H9 (cell line): ENCODE measurements at regions not wholly inside any gene's neighbourhood (a gene's known extent, or its start where the extent isn't known, plus 50 kb on each side); places are given as distances from the start of the nearest gene placed in this dataset.

Source experiments
- DNase-seq: peaks from one replicate; pipeline ENCODE4 v3.0.0-alpha.2; 2017
- H2AFZ ChIP-seq: one replicate; pipeline ENCODE4 v1.6.1; 2013; ENCODE audit warnings: mild to moderate bottlenecking, low read length, control low read depth, moderate library complexity
- H2AK5ac ChIP-seq: 2 replicates; pipeline ENCODE4 v1.6.1; 2013; ENCODE audit warnings: low read length, control low read depth, mixed read lengths; ENCODE audit not compliant: insufficient read length
- H2BK120ac ChIP-seq: one replicate; pipeline ENCODE4 v1.6.1; 2013; ENCODE audit warnings: low read depth, mild to moderate bottlenecking, low read length, control low read depth, inconsistent platforms; ENCODE audit not compliant: poor library complexity, severe bottlenecking
- H2BK12ac ChIP-seq: 2 replicates; pipeline ENCODE4 v1.6.1; 2013; ENCODE audit warnings: low read length, control low read depth, mixed read lengths, low read depth; ENCODE audit not compliant: insufficient read length
- H2BK15ac ChIP-seq: 2 replicates; pipeline ENCODE4 v1.6.1; 2013; ENCODE audit warnings: low read depth, low read length, control low read depth
- H2BK20ac ChIP-seq: one replicate; pipeline ENCODE4 v1.6.1; 2013; ENCODE audit warnings: low read depth, mild to moderate bottlenecking, low read length, control low read depth, inconsistent platforms; ENCODE audit not compliant: poor library complexity, severe bottlenecking
- H2BK5ac ChIP-seq: 2 replicates; pipeline ENCODE4 v1.6.1; 2013; ENCODE audit warnings: low read length, control low read depth, mixed read lengths; ENCODE audit not compliant: insufficient read length
- H3K14ac ChIP-seq: 2 replicates; pipeline ENCODE4 v1.6.1; 2013; ENCODE audit warnings: low read length, control low read depth; ENCODE audit not compliant: insufficient read depth
- H3K18ac ChIP-seq: 2 replicates; pipeline ENCODE4 v1.6.1; 2013; ENCODE audit warnings: low read depth, mild to moderate bottlenecking, mixed read lengths, low read length, control low read depth; ENCODE audit not compliant: insufficient read length
- H3K23ac ChIP-seq: 2 replicates; pipeline ENCODE4 v1.6.1; 2013; ENCODE audit warnings: low read length, control low read depth, mixed read lengths, low read depth; ENCODE audit not compliant: insufficient read length
- H3K23me2 ChIP-seq: 2 replicates; pipeline ENCODE4 v1.6.1; 2013; ENCODE audit warnings: low read depth, mild to moderate bottlenecking, mixed read lengths, low read length, control low read depth; ENCODE audit not compliant: insufficient read length, poor library complexity, severe bottlenecking
- H3K27ac ChIP-seq: 2 replicates; pipeline ENCODE4 v1.5.1; 2013; ENCODE audit warnings: low read length, control low read depth, mixed read lengths, low read depth; ENCODE audit not compliant: insufficient read length
- H3K27me3 ChIP-seq: 2 replicates; pipeline ENCODE4 v1.6.1; 2013; ENCODE audit warnings: low read length, control low read depth, inconsistent platforms; ENCODE audit not compliant: insufficient read depth
- H3K4ac ChIP-seq: 2 replicates; pipeline ENCODE4 v1.6.1; 2013; ENCODE audit warnings: low read depth, mild to moderate bottlenecking, control low read depth, inconsistent platforms, low read length, moderate library complexity
- H3K4me1 ChIP-seq: 2 replicates; pipeline ENCODE4 v1.6.1; 2013; ENCODE audit warnings: low read length, control low read depth, inconsistent platforms; ENCODE audit not compliant: insufficient read depth
- H3K4me2 ChIP-seq: 2 replicates; pipeline ENCODE4 v1.6.1; 2013; ENCODE audit warnings: low read length, control low read depth, mixed read lengths; ENCODE audit not compliant: insufficient read length, insufficient read depth
- H3K56ac ChIP-seq: 2 replicates; pipeline ENCODE4 v1.6.1; 2013; ENCODE audit warnings: low read depth, mild to moderate bottlenecking, mixed read lengths, low read length, control low read depth; ENCODE audit not compliant: insufficient read length
- H3K79me1 ChIP-seq: 2 replicates; pipeline ENCODE4 v1.6.1; 2013; ENCODE audit warnings: low read depth, mild to moderate bottlenecking, moderate library complexity, low read length, control low read depth, inconsistent platforms; ENCODE audit not compliant: insufficient read depth, poor library complexity, severe bottlenecking
- H3K79me2 ChIP-seq: 2 replicates; pipeline ENCODE4 v1.6.1; 2013; ENCODE audit warnings: low read length, control low read depth, inconsistent platforms; ENCODE audit not compliant: insufficient read depth
- H3K9ac ChIP-seq: 2 replicates; pipeline ENCODE4 v1.6.1; 2013; ENCODE audit warnings: low read length, control low read depth, mixed read lengths; ENCODE audit not compliant: insufficient read length; ENCODE audit errors: extremely low read depth
- H3K9me3 ChIP-seq: one replicate; pipeline ENCODE4 v1.6.1; 2013; ENCODE audit warnings: low read depth, low read length, inconsistent platforms; ENCODE audit not compliant: control insufficient read depth
- H3T11ph ChIP-seq: one replicate; pipeline ENCODE4 v1.6.1; 2013; ENCODE audit warnings: mild to moderate bottlenecking, low read length, control low read depth, inconsistent platforms
- H4K20me1 ChIP-seq: one replicate; pipeline ENCODE4 v1.6.1; 2013; ENCODE audit not compliant: control insufficient read depth, insufficient read length, insufficient read depth
- H4K5ac ChIP-seq: 2 replicates; pipeline ENCODE4 v1.6.1; 2013; ENCODE audit warnings: low read depth, mild to moderate bottlenecking, mixed read lengths, low read length, control low read depth; ENCODE audit not compliant: insufficient read length
- H4K8ac ChIP-seq: replicated peaks from 2 replicates; pipeline ENCODE4 v1.6.1; 2013; ENCODE audit warnings: low read length, control low read depth, mixed read lengths, low read depth; ENCODE audit not compliant: insufficient read length
- H4K91ac ChIP-seq: 2 replicates; pipeline ENCODE4 v1.6.1; 2013; ENCODE audit warnings: low read depth, mild to moderate bottlenecking, moderate library complexity, mixed read lengths, low read length, control low read depth; ENCODE audit not compliant: insufficient read length
- H3K27ac Mint-ChIP-seq, 3 experiments: 2 replicates in 2 of 3; 3 replicates in 1 of 3; pipeline ENCODE4 v1.8.0; 2020 to 2021; ENCODE audit warnings: mixed read lengths in 3 of 3, mild to moderate bottlenecking in 1 of 3, moderate library complexity in 1 of 3
- H3K27me3 Mint-ChIP-seq: 2 replicates; pipeline ENCODE4 v1.8.0; 2021; ENCODE audit warnings: low read depth, mild to moderate bottlenecking, moderate library complexity, mixed read lengths
- H3K36me3 Mint-ChIP-seq, 3 experiments: 2 replicates in 2 of 3; 3 replicates in 1 of 3; pipeline ENCODE4 v1.8.0; 2020 to 2021; ENCODE audit warnings: low read depth in 3 of 3, mixed read lengths in 3 of 3; ENCODE audit not compliant: insufficient read depth in 1 of 3
- H3K4me1 Mint-ChIP-seq, 2 experiments: 2 replicates each; pipeline ENCODE4 v1.8.0; 2020; ENCODE audit warnings: mixed read lengths in 2 of 2
- H3K4me3 Mint-ChIP-seq, 2 experiments: 2 replicates in 1 of 2; 3 replicates in 1 of 2; pipeline ENCODE4 v1.8.0; 2020 to 2021; ENCODE audit warnings: mild to moderate bottlenecking in 2 of 2, mixed read lengths in 2 of 2, moderate library complexity in 1 of 2
- H3K9me3 Mint-ChIP-seq, 2 experiments: 2 replicates in 1 of 2; 3 replicates in 1 of 2; pipeline ENCODE4 v1.8.0; 2020; ENCODE audit warnings: mild to moderate bottlenecking in 2 of 2, mixed read lengths in 2 of 2, moderate library complexity in 1 of 2
- CTCF ChIP-seq: fragments of 200-600 bp; sonication (generic); conservative IDR thresholded peaks from 3 replicates; pipeline ENCODE4 v1.8.0; 2021; ENCODE audit warnings: antibody characterized with exemption, mild to moderate bottlenecking
- WGBS: extraction: QIAGEN DNeasy Blood & Tissue Kit; methylation state at CpG from one replicate; pipeline ENCODE4 v1.1.7; 2013; ENCODE audit warnings: missing lambda C conversion rate, low lambda C conversion rate, mixed read lengths; ENCODE audit not compliant: insufficient read length; ENCODE audit errors: extremely low coverage; 5-methylcytosine and 5-hydroxymethylcytosine counted together

GRCh38 chr16:59204589-59204988 is 470.5 kb upstream of the GOT2 start:
- no peak overlapping the region for H3K4me3 Mint-ChIP-seq
- no peaks in the 10 kb centered on the region for H3K79me1 ChIP-seq
- H2BK12ac ChIP-seq, result no peak overlapping the region
- H3K4me1 ChIP-seq, result no peaks in the 10 kb centered on the region
- H3K9ac ChIP-seq, result no peak overlapping the region
- H2BK15ac ChIP-seq, result no peak overlapping the region
- H3K27ac Mint-ChIP-seq, result no peak overlapping the region
- DNase-seq, result no peak
- H3K56ac ChIP-seq, result no peak overlapping the region
- H3K4me2 ChIP-seq, result no peak overlapping the region
- H3K9me3 Mint-ChIP-seq, result no peaks in the 10 kb centered on the region
- H3K27ac ChIP-seq, result no peak overlapping the region
- H4K8ac ChIP-seq, result no peak overlapping the region
- H3K18ac ChIP-seq, result no peak overlapping the region
- H2BK120ac ChIP-seq, result no peak overlapping the region
- H2AK5ac ChIP-seq, result no peak overlapping the region
- H3K27me3 Mint-ChIP-seq, result no peaks in the 10 kb centered on the region
- peaks cover 0 to 5% (median 0%) of the 10 kb centered on the region in 3 experiments; a peak in 2 of 7 replicates for H3K36me3 Mint-ChIP-seq
- no peak overlapping the region for H2AFZ ChIP-seq
- no peak overlapping the region for H2BK20ac ChIP-seq
- no peak overlapping the region for H4K5ac ChIP-seq
- H2BK5ac ChIP-seq, result no peak overlapping the region
- H3K79me2 ChIP-seq, result no peaks in the 10 kb centered on the region
- H3K23ac ChIP-seq, result no peak overlapping the region
- WGBS, result no CpG with 5 or more reads among the region's 5 CpGs
- no peaks in the 10 kb centered on the region for H3K27me3 ChIP-seq
- H3T11ph ChIP-seq, result no peak overlapping the region
- no peak overlapping the region for H4K91ac ChIP-seq
- H3K14ac ChIP-seq, result no peak overlapping the region
- no peaks in the 10 kb centered on the region for H4K20me1 ChIP-seq
- H3K23me2 ChIP-seq, result no peaks in the 10 kb centered on the region
- no peaks in the 10 kb centered on the region for H3K9me3 ChIP-seq
- peaks cover 14 to 16% of the 10 kb centered on the region in 2 experiments for H3K4me1 Mint-ChIP-seq
- TF ChIP-seq CTCF, result no peak
- H3K4ac ChIP-seq, result no peak overlapping the region
